ENCODE measurements at regions not wholly inside any gene's neighbourhood (a gene's known extent, or its start where the extent isn't known, plus 50 kb on each side); places are given as distances from the start of the nearest gene placed in this dataset.

GRCh38 chr9:73006986-73007385 is 54.1 kb upstream of the ALDH1A1 start:
- Histone ChIP-seq H3K27ac (no peak overlapping the region), H3K4me3 (no peak overlapping the region), H3K27me3 (no peaks in the 10 kb centered on the region), H3K36me3 (no peaks in the 10 kb centered on the region), H3K4me1 (no peaks in the 10 kb centered on the region), H3K9me3 (no peaks in the 10 kb centered on the region)
- intact Hi-C loops (cut with DNase I): no loop called here
- DNase-seq (ENCODE audit: extremely low spot score in 2 of 2): no peak
- no peak for TF ChIP-seq POLR2AphosphoS5 (IDR thresholded peaks at IDR 0.05; ENCODE audit: insufficient read depth in 1 of 2, low read depth in 1 of 2)
- no peak for TF ChIP-seq CTCF (IDR thresholded peaks at IDR 0.05)
- no peak for TF ChIP-seq POLR2A (IDR thresholded peaks at IDR 0.05)
